H9 (cell line): ENCODE measurements at regions not wholly inside any gene's neighbourhood (a gene's known extent, or its start where the extent isn't known, plus 50 kb on each side); places are given as distances from the start of the nearest gene placed in this dataset.

Experiments
- DNase-seq: peaks from one replicate; pipeline ENCODE4 v3.0.0-alpha.2; 2017
- H2AFZ ChIP-seq: one replicate; pipeline ENCODE4 v1.6.1; 2013; ENCODE audit warnings: mild to moderate bottlenecking, low read length, control low read depth, moderate library complexity
- H2AK5ac ChIP-seq: 2 replicates; pipeline ENCODE4 v1.6.1; 2013; ENCODE audit warnings: low read length, control low read depth, mixed read lengths; ENCODE audit not compliant: insufficient read length
- H2BK120ac ChIP-seq: one replicate; pipeline ENCODE4 v1.6.1; 2013; ENCODE audit warnings: low read depth, mild to moderate bottlenecking, low read length, control low read depth, inconsistent platforms; ENCODE audit not compliant: poor library complexity, severe bottlenecking
- H2BK12ac ChIP-seq: 2 replicates; pipeline ENCODE4 v1.6.1; 2013; ENCODE audit warnings: low read length, control low read depth, mixed read lengths, low read depth; ENCODE audit not compliant: insufficient read length
- H2BK15ac ChIP-seq: 2 replicates; pipeline ENCODE4 v1.6.1; 2013; ENCODE audit warnings: low read depth, low read length, control low read depth
- H2BK20ac ChIP-seq: one replicate; pipeline ENCODE4 v1.6.1; 2013; ENCODE audit warnings: low read depth, mild to moderate bottlenecking, low read length, control low read depth, inconsistent platforms; ENCODE audit not compliant: poor library complexity, severe bottlenecking
- H2BK5ac ChIP-seq: 2 replicates; pipeline ENCODE4 v1.6.1; 2013; ENCODE audit warnings: low read length, control low read depth, mixed read lengths; ENCODE audit not compliant: insufficient read length
- H3K14ac ChIP-seq: 2 replicates; pipeline ENCODE4 v1.6.1; 2013; ENCODE audit warnings: low read length, control low read depth; ENCODE audit not compliant: insufficient read depth
- H3K18ac ChIP-seq: 2 replicates; pipeline ENCODE4 v1.6.1; 2013; ENCODE audit warnings: low read depth, mild to moderate bottlenecking, mixed read lengths, low read length, control low read depth; ENCODE audit not compliant: insufficient read length
- H3K23ac ChIP-seq: 2 replicates; pipeline ENCODE4 v1.6.1; 2013; ENCODE audit warnings: low read length, control low read depth, mixed read lengths, low read depth; ENCODE audit not compliant: insufficient read length
- H3K23me2 ChIP-seq: 2 replicates; pipeline ENCODE4 v1.6.1; 2013; ENCODE audit warnings: low read depth, mild to moderate bottlenecking, mixed read lengths, low read length, control low read depth; ENCODE audit not compliant: insufficient read length, poor library complexity, severe bottlenecking
- H3K27ac ChIP-seq: 2 replicates; pipeline ENCODE4 v1.5.1; 2013; ENCODE audit warnings: low read length, control low read depth, mixed read lengths, low read depth; ENCODE audit not compliant: insufficient read length
- H3K27me3 ChIP-seq: 2 replicates; pipeline ENCODE4 v1.6.1; 2013; ENCODE audit warnings: low read length, control low read depth, inconsistent platforms; ENCODE audit not compliant: insufficient read depth
- H3K4ac ChIP-seq: 2 replicates; pipeline ENCODE4 v1.6.1; 2013; ENCODE audit warnings: low read depth, mild to moderate bottlenecking, control low read depth, inconsistent platforms, low read length, moderate library complexity
- H3K4me1 ChIP-seq: 2 replicates; pipeline ENCODE4 v1.6.1; 2013; ENCODE audit warnings: low read length, control low read depth, inconsistent platforms; ENCODE audit not compliant: insufficient read depth
- H3K4me2 ChIP-seq: 2 replicates; pipeline ENCODE4 v1.6.1; 2013; ENCODE audit warnings: low read length, control low read depth, mixed read lengths; ENCODE audit not compliant: insufficient read length, insufficient read depth
- H3K56ac ChIP-seq: 2 replicates; pipeline ENCODE4 v1.6.1; 2013; ENCODE audit warnings: low read depth, mild to moderate bottlenecking, mixed read lengths, low read length, control low read depth; ENCODE audit not compliant: insufficient read length
- H3K79me1 ChIP-seq: 2 replicates; pipeline ENCODE4 v1.6.1; 2013; ENCODE audit warnings: low read depth, mild to moderate bottlenecking, moderate library complexity, low read length, control low read depth, inconsistent platforms; ENCODE audit not compliant: insufficient read depth, poor library complexity, severe bottlenecking
- H3K79me2 ChIP-seq: 2 replicates; pipeline ENCODE4 v1.6.1; 2013; ENCODE audit warnings: low read length, control low read depth, inconsistent platforms; ENCODE audit not compliant: insufficient read depth
- H3K9ac ChIP-seq: 2 replicates; pipeline ENCODE4 v1.6.1; 2013; ENCODE audit warnings: low read length, control low read depth, mixed read lengths; ENCODE audit not compliant: insufficient read length; ENCODE audit errors: extremely low read depth
- H3K9me3 ChIP-seq: one replicate; pipeline ENCODE4 v1.6.1; 2013; ENCODE audit warnings: low read depth, low read length, inconsistent platforms; ENCODE audit not compliant: control insufficient read depth
- H3T11ph ChIP-seq: one replicate; pipeline ENCODE4 v1.6.1; 2013; ENCODE audit warnings: mild to moderate bottlenecking, low read length, control low read depth, inconsistent platforms
- H4K20me1 ChIP-seq: one replicate; pipeline ENCODE4 v1.6.1; 2013; ENCODE audit not compliant: control insufficient read depth, insufficient read length, insufficient read depth
- H4K5ac ChIP-seq: 2 replicates; pipeline ENCODE4 v1.6.1; 2013; ENCODE audit warnings: low read depth, mild to moderate bottlenecking, mixed read lengths, low read length, control low read depth; ENCODE audit not compliant: insufficient read length
- H4K8ac ChIP-seq: replicated peaks from 2 replicates; pipeline ENCODE4 v1.6.1; 2013; ENCODE audit warnings: low read length, control low read depth, mixed read lengths, low read depth; ENCODE audit not compliant: insufficient read length
- H4K91ac ChIP-seq: 2 replicates; pipeline ENCODE4 v1.6.1; 2013; ENCODE audit warnings: low read depth, mild to moderate bottlenecking, moderate library complexity, mixed read lengths, low read length, control low read depth; ENCODE audit not compliant: insufficient read length
- H3K27ac Mint-ChIP-seq, 3 experiments: 2 replicates in 2 of 3; 3 replicates in 1 of 3; pipeline ENCODE4 v1.8.0; 2020 to 2021; ENCODE audit warnings: mixed read lengths in 3 of 3, mild to moderate bottlenecking in 1 of 3, moderate library complexity in 1 of 3
- H3K27me3 Mint-ChIP-seq: 2 replicates; pipeline ENCODE4 v1.8.0; 2021; ENCODE audit warnings: low read depth, mild to moderate bottlenecking, moderate library complexity, mixed read lengths
- H3K36me3 Mint-ChIP-seq, 3 experiments: 2 replicates in 2 of 3; 3 replicates in 1 of 3; pipeline ENCODE4 v1.8.0; 2020 to 2021; ENCODE audit warnings: low read depth in 3 of 3, mixed read lengths in 3 of 3; ENCODE audit not compliant: insufficient read depth in 1 of 3
- H3K4me1 Mint-ChIP-seq, 2 experiments: 2 replicates each; pipeline ENCODE4 v1.8.0; 2020; ENCODE audit warnings: mixed read lengths in 2 of 2
- H3K4me3 Mint-ChIP-seq, 2 experiments: 2 replicates in 1 of 2; 3 replicates in 1 of 2; pipeline ENCODE4 v1.8.0; 2020 to 2021; ENCODE audit warnings: mild to moderate bottlenecking in 2 of 2, mixed read lengths in 2 of 2, moderate library complexity in 1 of 2
- H3K9me3 Mint-ChIP-seq, 2 experiments: 2 replicates in 1 of 2; 3 replicates in 1 of 2; pipeline ENCODE4 v1.8.0; 2020; ENCODE audit warnings: mild to moderate bottlenecking in 2 of 2, mixed read lengths in 2 of 2, moderate library complexity in 1 of 2
- WGBS: extraction: QIAGEN DNeasy Blood & Tissue Kit; methylation state at CpG from one replicate; pipeline ENCODE4 v1.1.7; 2013; ENCODE audit warnings: missing lambda C conversion rate, low lambda C conversion rate, mixed read lengths; ENCODE audit not compliant: insufficient read length; ENCODE audit errors: extremely low coverage; 5-methylcytosine and 5-hydroxymethylcytosine counted together
- TF ChIP-seq, protein P1 (sequence below): fragments of 200-600 bp; sonication (generic); conservative IDR thresholded peaks from 3 replicates; pipeline ENCODE4 v1.8.0; 2021; ENCODE audit warnings: antibody characterized with exemption, mild to moderate bottlenecking

DNA sequence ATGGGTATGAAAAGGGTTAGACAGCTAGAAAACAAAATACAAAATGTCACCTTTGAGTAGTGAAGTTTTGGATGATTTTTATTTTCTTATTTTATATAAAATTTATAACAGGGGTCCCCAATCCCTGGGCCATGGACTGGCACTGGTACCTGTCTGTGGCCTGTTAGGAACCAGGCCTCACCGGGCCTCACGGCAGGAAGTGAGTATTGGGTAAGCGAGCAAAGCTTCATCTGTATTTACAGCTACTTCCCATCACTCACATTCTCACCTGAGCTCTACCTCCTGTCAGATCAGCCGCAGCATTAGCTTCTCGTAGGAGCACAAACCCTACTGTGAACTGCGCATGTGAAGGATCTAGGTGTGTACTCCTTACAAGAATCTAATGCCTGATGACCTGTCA is 202.8 kb upstream of the TWIST2 start:
- H3K9me3 Mint-ChIP-seq = peaks cover 0 to 2% of the 10 kb centered on the region in 2 experiments; a peak in 1 of 5 replicates
- TF ChIP-seq, protein P1, sequence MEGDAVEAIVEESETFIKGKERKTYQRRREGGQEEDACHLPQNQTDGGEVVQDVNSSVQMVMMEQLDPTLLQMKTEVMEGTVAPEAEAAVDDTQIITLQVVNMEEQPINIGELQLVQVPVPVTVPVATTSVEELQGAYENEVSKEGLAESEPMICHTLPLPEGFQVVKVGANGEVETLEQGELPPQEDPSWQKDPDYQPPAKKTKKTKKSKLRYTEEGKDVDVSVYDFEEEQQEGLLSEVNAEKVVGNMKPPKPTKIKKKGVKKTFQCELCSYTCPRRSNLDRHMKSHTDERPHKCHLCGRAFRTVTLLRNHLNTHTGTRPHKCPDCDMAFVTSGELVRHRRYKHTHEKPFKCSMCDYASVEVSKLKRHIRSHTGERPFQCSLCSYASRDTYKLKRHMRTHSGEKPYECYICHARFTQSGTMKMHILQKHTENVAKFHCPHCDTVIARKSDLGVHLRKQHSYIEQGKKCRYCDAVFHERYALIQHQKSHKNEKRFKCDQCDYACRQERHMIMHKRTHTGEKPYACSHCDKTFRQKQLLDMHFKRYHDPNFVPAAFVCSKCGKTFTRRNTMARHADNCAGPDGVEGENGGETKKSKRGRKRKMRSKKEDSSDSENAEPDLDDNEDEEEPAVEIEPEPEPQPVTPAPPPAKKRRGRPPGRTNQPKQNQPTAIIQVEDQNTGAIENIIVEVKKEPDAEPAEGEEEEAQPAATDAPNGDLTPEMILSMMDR = no peak
- H3K56ac ChIP-seq = no peak overlapping the region
- no peaks in the 10 kb centered on the region for H3K4me1 Mint-ChIP-seq
- no peak overlapping the region for H2BK15ac ChIP-seq
- H3T11ph ChIP-seq = no peak overlapping the region
- H3K4me3 Mint-ChIP-seq = no peak overlapping the region
- H2BK20ac ChIP-seq = no peak overlapping the region
- H2BK12ac ChIP-seq = no peak overlapping the region
- no peak overlapping the region for H2AFZ ChIP-seq
- H3K79me1 ChIP-seq = no peaks in the 10 kb centered on the region
- no peak overlapping the region for H3K18ac ChIP-seq
- no peak overlapping the region for H3K14ac ChIP-seq
- H3K27ac ChIP-seq = no peak overlapping the region
- H3K9ac ChIP-seq = no peak overlapping the region
- H3K23me2 ChIP-seq = no peaks in the 10 kb centered on the region
- no peaks in the 10 kb centered on the region for H3K9me3 ChIP-seq
- no peaks in the 10 kb centered on the region for H4K20me1 ChIP-seq
- no peaks in the 10 kb centered on the region for H3K4me1 ChIP-seq
- H3K36me3 Mint-ChIP-seq = no peaks in the 10 kb centered on the region
- peaks cover 11% of the 10 kb centered on the region for H3K27me3 Mint-ChIP-seq
- DNase-seq = no peak
- no peak overlapping the region for H3K4ac ChIP-seq
- no peak overlapping the region for H2BK120ac ChIP-seq
- no peak overlapping the region for H3K4me2 ChIP-seq
- no peak overlapping the region; a peak in 1 of 7 replicates for H3K27ac Mint-ChIP-seq
- no peaks in the 10 kb centered on the region for H3K27me3 ChIP-seq
- no CpG with 5 or more reads among the region's 6 CpGs for WGBS
- no peaks in the 10 kb centered on the region for H3K79me2 ChIP-seq
- no peak overlapping the region for H4K5ac ChIP-seq
- H3K23ac ChIP-seq = no peak overlapping the region
- H2BK5ac ChIP-seq = no peak overlapping the region
- no peak overlapping the region for H4K8ac ChIP-seq
- H2AK5ac ChIP-seq = no peak overlapping the region
- no peak overlapping the region for H4K91ac ChIP-seq
